GM21529 (cell line): ENCODE measurements at regions not wholly inside any gene's neighbourhood (a gene's known extent, or its start where the extent isn't known, plus 50 kb on each side); places are given as distances from the start of the nearest gene placed in this dataset.
"Not testable (repeated sequence)": the region's sequence is repeated elsewhere in the genome, so short reads cannot be mapped to it uniquely, and the experiment has no call there.

Source experiments
- ATAC-seq: cut with Tn5 transposase; IDR thresholded peaks from one replicate; pipeline ENCODE4 v1.9.1; 2021; ENCODE audit not compliant: unreplicated experiment

DNA sequence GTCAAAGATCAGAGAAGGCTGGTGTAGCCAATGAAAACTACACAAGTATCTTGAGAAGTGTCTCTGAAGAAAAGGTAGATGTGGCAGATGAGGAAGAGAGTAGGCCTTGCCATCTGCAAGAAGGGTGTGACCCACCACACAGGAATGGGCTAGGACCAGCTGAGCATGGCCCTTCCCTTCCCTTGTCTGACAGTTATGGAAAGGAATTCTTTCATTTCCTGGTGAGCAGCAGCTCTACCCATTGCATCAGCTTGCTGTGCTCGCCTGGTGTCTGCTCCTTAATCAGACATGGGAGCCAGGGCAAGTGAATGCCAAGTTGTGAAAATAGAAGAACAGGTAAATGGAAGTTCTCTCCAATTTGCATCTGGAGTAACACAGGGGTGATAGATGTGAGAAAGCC is 145.2 kb upstream of the KRR1 start:
- no peak for ATAC-seq

DNA sequence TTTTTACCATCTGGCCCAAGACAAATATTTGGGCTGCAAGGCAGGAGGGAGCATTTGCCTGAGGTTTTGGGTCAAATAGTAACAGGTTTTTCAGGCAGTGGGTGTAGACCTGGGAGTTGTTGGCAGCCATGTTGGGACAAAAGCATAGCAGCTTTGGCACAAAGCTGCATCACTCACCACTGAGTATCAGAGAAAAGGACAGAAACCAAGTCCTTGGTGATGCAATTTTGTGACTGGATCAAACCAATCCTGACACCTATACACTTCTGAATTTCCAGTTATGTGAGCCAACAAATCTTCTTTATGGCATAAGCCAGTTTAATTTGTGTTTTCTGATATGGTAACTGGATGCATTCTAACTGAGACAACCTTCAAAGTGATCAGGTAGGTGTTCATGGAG is 144.8 kb upstream of the KRR1 start:
- ATAC-seq, result no peak

- ATAC-seq, result peak; percentile 84
These were observed 144.0 kb upstream of the KRR1 start for GRCh38 chr12:75655315-75655806.

DNA sequence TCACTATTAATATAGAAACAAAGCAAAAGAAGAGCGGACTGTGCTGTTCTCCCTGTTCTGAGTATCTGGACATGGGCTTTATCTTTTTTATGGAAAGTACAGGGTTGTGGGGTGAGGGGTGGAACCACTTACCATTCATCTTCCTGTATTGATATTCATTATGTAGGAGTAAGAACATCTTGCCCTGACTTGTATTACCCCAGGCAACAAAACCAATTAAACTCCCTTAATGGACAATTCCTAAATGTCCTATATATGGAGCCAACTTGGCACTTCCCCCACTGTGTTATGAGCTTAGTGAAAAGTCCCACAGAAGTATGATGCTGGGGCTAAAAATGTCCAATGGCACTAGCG is 139.9 kb upstream of the KRR1 start:
- no peak for ATAC-seq

GRCh38 chr12:75650595-75651341 is 139.4 kb upstream of the KRR1 start:
- no peak for ATAC-seq

DNA sequence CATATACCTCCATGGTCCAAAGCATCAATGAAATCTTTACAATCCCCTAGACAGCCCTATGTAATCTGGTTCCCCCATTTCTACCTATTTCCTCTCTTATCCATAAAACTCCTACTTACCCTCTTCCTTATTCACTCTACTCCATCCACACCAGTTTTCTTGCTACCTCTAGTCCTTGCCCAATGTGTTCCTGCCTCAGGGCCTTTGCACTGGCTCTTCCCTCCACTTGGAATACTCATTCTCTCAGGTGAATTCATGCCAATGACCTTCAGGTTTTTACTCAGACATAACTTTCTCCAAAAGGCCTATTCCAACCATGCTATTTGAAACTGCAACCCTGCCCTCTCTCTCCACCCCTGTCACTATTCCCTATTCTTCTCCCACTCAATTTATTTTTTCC is 138.7 kb upstream of the KRR1 start:
- no peak for ATAC-seq

DNA sequence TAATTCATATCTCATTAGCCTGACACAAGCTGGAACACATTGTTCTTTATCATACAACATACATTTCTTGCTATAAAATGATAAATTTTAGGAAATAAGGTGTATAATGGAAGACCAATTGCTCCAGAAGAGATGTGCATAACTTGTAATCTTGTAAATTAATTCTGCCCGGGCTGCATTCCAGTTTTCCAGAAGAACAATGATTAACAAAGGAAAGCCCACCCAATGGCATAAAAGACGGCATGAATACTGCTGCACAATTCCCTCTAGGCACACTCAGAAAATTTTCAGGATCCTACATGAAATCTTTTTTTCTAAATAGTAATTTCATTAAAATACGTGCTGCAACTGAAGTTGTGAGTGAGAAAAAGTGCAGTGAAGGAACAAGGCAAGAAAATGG is 137.4 kb upstream of the KRR1 start:
- ATAC-seq, result no peak

DNA sequence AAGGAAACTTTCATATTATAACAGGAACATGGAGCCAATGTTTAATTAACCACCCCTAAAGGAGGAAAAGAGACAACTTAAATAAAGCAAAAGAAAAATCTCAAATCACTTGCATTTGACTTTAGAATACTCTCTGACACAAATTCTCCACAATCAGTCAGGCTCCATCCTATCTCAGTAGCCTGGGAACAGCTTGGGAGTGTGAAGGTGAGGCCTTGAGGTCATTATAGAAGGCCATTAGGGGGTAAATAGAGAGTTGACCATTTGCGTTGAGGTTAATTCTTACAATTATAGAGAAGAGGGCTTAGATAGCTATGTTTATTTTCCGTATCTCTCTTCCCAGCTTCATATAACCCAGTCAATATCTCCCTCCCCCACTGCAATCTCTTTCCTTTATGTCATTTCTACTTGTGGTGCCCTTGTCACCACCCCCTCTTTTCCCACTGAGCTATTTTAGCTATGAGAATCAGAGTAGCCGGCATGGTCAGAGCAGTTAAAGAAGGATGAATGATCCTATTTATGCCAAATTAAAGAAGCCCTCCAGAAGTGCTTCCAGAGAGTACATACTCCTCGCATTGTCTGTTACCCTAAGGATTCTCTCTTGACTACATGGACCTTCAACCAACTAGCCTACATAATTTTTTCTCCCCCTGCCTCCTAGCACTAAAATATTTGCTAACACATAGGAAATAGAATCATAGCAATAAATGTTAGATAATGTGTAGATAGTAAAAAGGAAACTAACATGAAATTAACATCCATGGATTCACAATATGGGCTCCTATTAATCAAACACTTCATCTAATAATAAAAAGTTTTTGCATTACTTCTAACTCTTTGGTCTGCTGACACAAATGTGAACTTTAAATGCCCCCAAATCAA is 135.2 kb upstream of the KRR1 start:
- no peak for ATAC-seq

GRCh38 chr12:75644472-75645072 is 133.2 kb upstream of the KRR1 start:
- no peak for ATAC-seq

DNA sequence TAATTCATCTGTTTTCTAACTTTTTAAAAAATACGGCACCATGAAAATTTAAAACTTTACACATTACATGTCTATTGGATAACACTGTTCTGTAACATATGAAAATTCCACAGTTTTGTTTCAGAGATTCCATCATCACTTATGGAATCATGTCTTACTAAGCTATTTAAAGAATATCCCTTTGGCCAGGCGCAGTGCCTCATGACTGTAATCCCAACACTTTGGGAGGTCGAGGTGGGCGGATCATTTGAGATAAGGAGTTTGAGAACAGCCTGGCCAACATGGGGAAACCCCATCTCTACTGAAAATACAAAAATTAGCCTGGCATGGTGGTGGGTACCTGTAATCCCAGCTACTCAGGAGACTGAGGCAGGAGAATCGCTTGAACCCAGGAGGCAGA is 131.7 kb upstream of the KRR1 start:
- not testable (repeated sequence) for ATAC-seq

GRCh38 chr12:75642226-75642625 is 130.8 kb upstream of the KRR1 start:
- no peak for ATAC-seq

DNA sequence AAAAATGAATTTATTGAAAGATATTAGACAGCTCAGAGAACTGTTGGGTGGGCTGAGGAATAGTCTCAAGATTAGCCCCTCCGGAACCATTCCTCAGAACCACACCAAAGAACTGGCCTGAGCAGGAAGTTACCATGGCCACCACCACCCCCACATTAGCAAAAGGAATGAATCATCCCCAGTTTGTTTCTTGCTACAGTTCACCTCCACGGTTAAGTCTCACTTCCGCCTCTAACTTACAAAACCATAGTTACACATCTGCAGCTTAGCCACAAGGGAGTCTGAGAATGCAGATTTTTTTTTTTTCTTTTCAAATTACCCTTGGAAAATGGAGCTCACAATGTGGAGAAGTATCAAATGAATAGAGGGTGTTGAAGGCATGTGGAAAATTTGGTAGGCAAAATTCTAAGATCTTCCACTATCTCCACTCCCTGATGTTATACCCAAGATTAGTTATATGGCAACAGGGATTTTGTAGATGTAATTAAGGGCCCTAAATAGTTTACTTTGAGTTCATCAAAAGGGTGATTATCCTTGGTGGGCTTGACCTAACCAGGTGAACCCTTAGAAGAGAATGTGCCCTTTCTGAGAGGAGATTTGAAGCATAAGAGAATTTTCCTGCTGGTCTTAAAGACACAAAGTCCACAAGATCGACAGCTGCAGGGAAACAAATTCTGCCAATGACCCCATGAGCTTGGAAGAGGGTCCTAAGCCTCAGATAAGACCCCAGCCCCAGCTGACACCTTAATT is 129.8 kb upstream of the KRR1 start:
- ATAC-seq, result peak; percentile 100

DNA sequence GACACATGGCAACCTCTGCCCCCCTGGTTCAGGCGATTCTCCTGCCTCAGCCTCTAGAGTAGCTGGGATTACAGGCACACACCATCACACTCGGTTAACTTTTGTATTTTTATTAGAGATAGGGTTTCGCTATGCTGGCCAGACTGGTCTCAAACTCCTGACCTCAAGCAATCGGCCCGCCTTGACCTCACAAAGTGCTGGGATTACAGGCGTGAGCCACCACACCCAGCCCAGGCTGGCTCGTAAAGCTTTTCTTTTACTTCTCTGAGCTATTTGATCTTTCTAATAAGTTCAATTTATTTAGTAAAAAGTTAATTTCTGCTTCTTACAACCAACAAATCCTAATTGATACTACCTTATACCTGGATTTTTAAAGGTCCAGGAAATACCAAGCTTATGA is 127.4 kb upstream of the KRR1 start:
- no peak for ATAC-seq

DNA sequence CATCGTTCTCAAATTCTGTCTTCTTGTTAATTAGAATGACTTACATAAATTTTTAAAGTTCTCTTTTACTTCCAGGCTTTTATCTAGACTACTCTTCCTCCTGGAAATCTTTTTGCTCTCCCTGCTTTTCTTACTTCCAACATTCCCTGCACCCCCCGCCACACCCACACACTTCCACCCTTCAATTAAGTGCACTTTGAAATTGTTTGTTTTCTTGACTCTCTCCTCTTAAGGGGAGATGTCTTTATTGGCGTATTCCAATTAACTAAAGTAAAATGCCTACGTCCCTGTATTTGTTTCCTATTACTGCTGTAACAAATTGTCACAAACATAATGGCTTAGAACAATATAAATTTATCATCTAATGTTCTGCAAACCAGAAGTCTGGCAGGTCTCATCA is 125.2 kb upstream of the KRR1 start:
- no peak for ATAC-seq

GRCh38 chr12:75635606-75636444 is 124.4 kb upstream of the KRR1 start:
- peak; percentile 66 for ATAC-seq

DNA sequence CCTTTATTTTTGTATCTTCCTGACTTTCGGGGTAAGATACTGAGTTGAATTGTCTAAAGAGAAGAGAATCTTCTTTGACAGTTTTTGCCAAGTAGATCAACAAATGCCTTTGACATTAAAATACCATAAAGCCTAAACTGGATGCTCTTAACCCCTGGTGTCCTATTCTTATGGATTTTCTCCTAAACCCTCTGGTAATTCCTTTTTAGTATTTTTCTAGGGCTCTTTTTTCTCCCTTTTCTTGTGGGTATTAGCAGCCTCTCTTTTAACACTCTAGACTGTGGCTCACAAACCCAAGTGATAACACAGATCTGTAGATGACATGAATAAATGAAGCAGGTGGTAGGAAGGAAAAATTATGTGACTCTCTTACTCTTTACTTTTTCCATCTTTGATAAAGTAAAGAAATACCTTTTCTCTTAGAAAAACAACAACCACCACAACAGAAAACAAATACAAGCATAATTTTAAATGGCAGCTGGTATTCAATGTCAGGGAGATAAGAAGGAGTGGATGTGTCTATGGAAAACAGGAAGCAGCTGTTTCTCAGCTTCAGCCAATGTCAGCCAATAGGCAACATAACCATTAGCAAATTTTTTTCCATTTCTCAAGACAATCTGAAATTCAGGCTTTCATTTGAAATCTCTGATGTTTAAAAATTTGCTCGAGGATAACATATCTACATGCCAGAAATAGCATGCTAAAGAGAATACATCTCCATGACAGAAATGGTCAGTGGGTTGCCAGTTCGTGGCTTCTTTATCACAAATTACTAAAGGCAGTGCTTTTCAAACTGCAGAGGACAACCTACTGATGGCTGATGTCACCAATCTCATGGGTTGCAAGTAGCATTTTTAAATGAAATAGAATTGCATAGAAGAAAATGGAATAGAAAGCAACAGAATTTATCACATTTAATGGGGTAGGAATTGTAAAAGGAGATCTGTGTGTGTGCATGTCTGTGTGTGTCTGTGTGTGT is 123.1 kb upstream of the KRR1 start:
- no peak for ATAC-seq

DNA sequence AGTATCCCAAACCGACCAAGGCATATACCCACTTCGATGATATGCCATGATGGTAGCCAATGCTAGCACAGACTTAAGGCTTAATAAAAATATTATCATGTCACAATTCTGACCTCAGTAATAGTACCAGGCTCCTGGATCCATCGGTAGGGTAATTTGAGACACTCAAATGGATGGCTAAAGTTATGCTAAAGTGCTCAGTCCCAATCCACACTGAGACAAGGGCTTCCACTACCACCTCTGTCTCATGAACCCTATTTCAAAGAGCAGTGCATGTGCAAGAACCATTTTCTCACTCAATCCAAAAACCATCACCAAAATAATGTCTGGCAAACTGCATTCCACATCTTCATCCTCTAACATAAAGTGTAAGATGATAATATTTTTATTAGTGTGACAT is 122.4 kb upstream of the KRR1 start:
- no peak for ATAC-seq

DNA sequence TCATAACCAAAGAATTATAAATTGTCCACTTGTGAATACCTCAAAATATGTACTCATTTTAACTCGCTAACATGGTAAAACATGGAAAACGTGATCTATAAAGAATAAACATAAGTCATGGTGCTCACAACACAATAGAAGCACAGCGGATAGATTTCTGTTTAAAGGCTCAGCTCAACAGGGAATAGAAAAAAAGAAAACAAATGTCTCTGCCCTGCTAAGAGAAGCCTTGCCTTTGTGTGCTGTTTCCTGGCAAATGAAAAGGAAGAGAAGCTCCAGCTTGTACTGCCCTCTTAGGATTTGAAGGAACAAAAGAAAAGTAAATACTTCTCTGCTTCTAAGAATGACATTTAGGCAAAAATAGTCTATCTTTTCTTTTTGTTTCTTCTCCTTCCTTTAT is 121.0 kb upstream of the KRR1 start:
- no peak for ATAC-seq

- no peak for ATAC-seq
These were observed 120.4 kb upstream of the KRR1 start for GRCh38 chr12:75631831-75632230.
